ENCODE measurements at regions not wholly inside any gene's neighbourhood (a gene's known extent, or its start where the extent isn't known, plus 50 kb on each side); places are given as distances from the start of the nearest gene placed in this dataset.

GRCh38 chr4:163915896-163916295 lies 421.4 kb downstream of the TMA16 start (continued):
- no peak for TF ChIP-seq ZNF280D (tag by site-specific recombination; IDR thresholded peaks at IDR 0.05)
- no peak for TF ChIP-seq RBAK (tag by site-specific recombination; IDR thresholded peaks at IDR 0.05)

- no peaks in the 10 kb centered on the region for H3K9me3 ChIP-seq (ENCODE audit: control insufficient read depth, insufficient read depth, low read depth, low read length)
- no peak overlapping the region for H3K4me3 ChIP-seq (ENCODE audit: low read depth, low read length)
- H3K36me3 ChIP-seq (ENCODE audit: control insufficient read depth in 2 of 2, insufficient read depth in 1 of 2, low read length in 2 of 2), result no peaks in the 10 kb centered on the region
- no peaks in the 10 kb centered on the region for H3K4me1 ChIP-seq (ENCODE audit: control insufficient read depth, insufficient read depth, low read length)
- ChIA-PET CTCF (no interaction called here), POLR2A (no interaction called here)
- TF ChIP-seq PRDM10 (tag by site-specific recombination; IDR thresholded peaks at IDR 0.05) (no peak), ZNF146 (tag by site-specific recombination; IDR thresholded peaks at IDR 0.05) (no peak), ZNF404 (tag by site-specific recombination; IDR thresholded peaks at IDR 0.05) (no peak), ZNF114 (tag by site-specific recombination; IDR thresholded peaks at IDR 0.05) (no peak), PBX3 (CRISPR knock-in tag; IDR thresholded peaks at IDR 0.05) (no peak), INSM2 (tag by site-specific recombination; IDR thresholded peaks at IDR 0.05) (no peak), ZNF37A (tag by site-specific recombination; IDR thresholded peaks at IDR 0.05) (no peak), ZSCAN18 (tag by site-specific recombination; IDR thresholded peaks at IDR 0.05) (no peak), ZNF362 (tag by site-specific recombination; IDR thresholded peaks at IDR 0.05) (no peak), ZNF221 (tag by site-specific recombination; IDR thresholded peaks at IDR 0.05; ENCODE audit: borderline replicate concordance) (no peak), ZNF610 (tag by site-specific recombination; IDR thresholded peaks at IDR 0.05; ENCODE audit: borderline replicate concordance) (no peak), FEZF1 (tag by site-specific recombination; IDR thresholded peaks at IDR 0.05) (no peak), ZNF423 (tag by site-specific recombination; IDR thresholded peaks at IDR 0.05) (no peak), ZNF280C (tag by site-specific recombination; IDR thresholded peaks at IDR 0.05) (no peak), ZEB2 (tag by site-specific recombination; IDR thresholded peaks at IDR 0.05) (no peak), ZFP3 (tag by site-specific recombination; IDR thresholded peaks at IDR 0.05; ENCODE audit: low read depth) (no peak), ZXDB (tag by site-specific recombination; IDR thresholded peaks at IDR 0.05) (no peak)
- H3K27ac ChIP-seq (ENCODE audit: extremely low read depth, low read depth, low read length), result no peak overlapping the region
These were observed 425.9 kb downstream of the TMA16 start for GRCh38 chr4:163920426-163920825.
